Neural cell (in vitro differentiated cells): ENCODE measurements at regions not wholly inside any gene's neighbourhood (a gene's known extent, or its start where the extent isn't known, plus 50 kb on each side); places are given as distances from the start of the nearest gene placed in this dataset.

ENCODE experiments used
- H2AFZ ChIP-seq: fragments of 200-600, 300-800 bp; sonication (generic), shearing (Covaris generic); 2 replicates; pipeline ENCODE4 v1.6.0; 2014; ENCODE audit warnings: low read depth, mild to moderate bottlenecking, antibody characterized with exemption, low read length, moderate library complexity
- H3F3A ChIP-seq: fragments of 200-600 bp; shearing (Covaris generic); 2 replicates; pipeline ENCODE4 v1.6.1; 2016; ENCODE audit warnings: mild to moderate bottlenecking, moderate library complexity, mixed read lengths, antibody characterized with exemption, low read length; ENCODE audit not compliant: insufficient read depth, poor library complexity, severe bottlenecking
- H3K27ac ChIP-seq: fragments of 200-600, 300-800 bp; sonication (generic), shearing (Covaris generic); 2 replicates; pipeline ENCODE4 v1.5.1; 2014; ENCODE audit warnings: mild to moderate bottlenecking, low read length, moderate library complexity
- H3K27me3 ChIP-seq: fragments of 300-800, 200-600 bp; sonication (generic), shearing (Covaris generic); 2 replicates; pipeline ENCODE4 v1.6.0; 2014; ENCODE audit warnings: mild to moderate bottlenecking, low read depth, low read length, moderate library complexity; ENCODE audit not compliant: insufficient read depth
- H3K36me3 ChIP-seq: fragments of 300-800, 200-600 bp; sonication (generic), shearing (Covaris generic); 2 replicates; pipeline ENCODE4 v1.5.1; 2014; ENCODE audit warnings: mild to moderate bottlenecking, antibody characterized with exemption, low read length, moderate library complexity; ENCODE audit not compliant: insufficient read depth
- H3K4me2 ChIP-seq: fragments of 300-800, 200-600 bp; sonication (generic), shearing (Covaris generic); 2 replicates; pipeline ENCODE4 v1.6.0; 2014; ENCODE audit warnings: mild to moderate bottlenecking, low read length
- H3K4me3 ChIP-seq: fragments of 300-800, 200-600 bp; sonication (generic), shearing (Covaris generic); 2 replicates; pipeline ENCODE4 v1.5.1; 2014; ENCODE audit warnings: mild to moderate bottlenecking, low read length, moderate library complexity
- H3K79me2 ChIP-seq: fragments of 200-600 bp; shearing (Covaris generic); replicated peaks from 2 replicates; pipeline ENCODE4 v1.6.0; 2014; ENCODE audit warnings: mild to moderate bottlenecking, low read length, moderate library complexity; ENCODE audit not compliant: insufficient read depth
- H3K9ac ChIP-seq: fragments of 300-800, 200-600 bp; sonication (generic), shearing (Covaris generic); 2 replicates; pipeline ENCODE4 v1.6.1; 2016; ENCODE audit warnings: mild to moderate bottlenecking, low read length, mixed read lengths
- H3K9me2 ChIP-seq: fragments of 200-600 bp; shearing (Covaris generic); 2 replicates; pipeline ENCODE4 v1.6.1; 2016; ENCODE audit warnings: mild to moderate bottlenecking, low read length, mixed read lengths; ENCODE audit not compliant: insufficient read depth
- H3K9me3 ChIP-seq: fragments of 200-600, 300-800 bp; sonication (generic), shearing (Covaris generic); 2 replicates; pipeline ENCODE4 v1.6.1; 2016; ENCODE audit warnings: mild to moderate bottlenecking, mixed run types, low read length, moderate library complexity, mixed read lengths
- H4K20me1 ChIP-seq: fragments of 200-600 bp; shearing (Covaris generic); 2 replicates; pipeline ENCODE4 v1.6.1; 2016; ENCODE audit warnings: mild to moderate bottlenecking, mixed run types; ENCODE audit not compliant: insufficient read depth
- CTCF ChIP-seq: fragments of 450-650 bp; IDR thresholded peaks from 2 replicates; pipeline ENCODE4 v1.5.1; 2014; ENCODE audit warnings: antibody characterized with exemption, mild to moderate bottlenecking, moderate library complexity; ENCODE audit not compliant: poor library complexity, severe bottlenecking
- EP300 ChIP-seq: fragments of 450-650 bp; conservative IDR thresholded peaks from 2 replicates; pipeline ENCODE4 v1.6.1; 2014; ENCODE audit warnings: antibody characterized with exemption, mild to moderate bottlenecking, moderate library complexity; ENCODE audit not compliant: poor library complexity, severe bottlenecking
- EZH2 ChIP-seq: fragments of 200-600, 300-800 bp; shearing (Covaris generic), sonication (generic); IDR thresholded peaks from 2 replicates; pipeline ENCODE4 v1.6.1; 2014; ENCODE audit warnings: antibody characterized with exemption, low read length, borderline replicate concordance, mild to moderate bottlenecking; ENCODE audit not compliant: insufficient read depth, poor library complexity, severe bottlenecking
- MXI1 ChIP-seq: fragments of 450-650 bp; conservative IDR thresholded peaks from 2 replicates; pipeline ENCODE4 v1.6.1; 2014; ENCODE audit warnings: antibody characterized with exemption, mild to moderate bottlenecking; ENCODE audit not compliant: poor library complexity, severe bottlenecking
- POLR2AphosphoS5 ChIP-seq: IDR thresholded peaks from 2 replicates; pipeline ENCODE4 v1.6.1; 2012
- RAD21 ChIP-seq: fragments of 450-650 bp; conservative IDR thresholded peaks from 2 replicates; pipeline ENCODE4 v1.6.1; 2014; ENCODE audit warnings: antibody characterized with exemption, mild to moderate bottlenecking, moderate library complexity
- SMC3 ChIP-seq: fragments of 450-650 bp; conservative IDR thresholded peaks from 2 replicates; pipeline ENCODE4 v1.6.1; 2014; ENCODE audit warnings: antibody characterized with exemption, mild to moderate bottlenecking, moderate library complexity; ENCODE audit not compliant: poor library complexity
- TAF1 ChIP-seq: IDR thresholded peaks from 2 replicates; pipeline ENCODE4 v1.6.1; 2012; ENCODE audit warnings: low read depth
- TF ChIP-seq, protein P1 (sequence below): IDR thresholded peaks from 2 replicates; pipeline ENCODE4 v1.6.1; 2012; ENCODE audit warnings: borderline replicate concordance

- Histone ChIP-seq H3K4me2 (no peak overlapping the region), H3K36me3 (no peaks in the 10 kb centered on the region), H3K27ac (no peak overlapping the region), H3K9me2 (no peaks in the 10 kb centered on the region), H3K79me2 (no peaks in the 10 kb centered on the region), H2AFZ (no peak overlapping the region), H3K27me3 (no peaks in the 10 kb centered on the region), H3K4me3 (no peak overlapping the region), H3K9me3 (no peaks in the 10 kb centered on the region), H4K20me1 (no peaks in the 10 kb centered on the region), H3K9ac (no peak overlapping the region), H3F3A (no peaks in the 10 kb centered on the region)
- TF ChIP-seq MXI1 (no peak), SMC3 (no peak), EZH2 (no peak), TAF1 (no peak), RAD21 (no peak), CTCF (no peak), EP300 (no peak), POLR2AphosphoS5 (no peak)
- TF ChIP-seq, protein P1, sequence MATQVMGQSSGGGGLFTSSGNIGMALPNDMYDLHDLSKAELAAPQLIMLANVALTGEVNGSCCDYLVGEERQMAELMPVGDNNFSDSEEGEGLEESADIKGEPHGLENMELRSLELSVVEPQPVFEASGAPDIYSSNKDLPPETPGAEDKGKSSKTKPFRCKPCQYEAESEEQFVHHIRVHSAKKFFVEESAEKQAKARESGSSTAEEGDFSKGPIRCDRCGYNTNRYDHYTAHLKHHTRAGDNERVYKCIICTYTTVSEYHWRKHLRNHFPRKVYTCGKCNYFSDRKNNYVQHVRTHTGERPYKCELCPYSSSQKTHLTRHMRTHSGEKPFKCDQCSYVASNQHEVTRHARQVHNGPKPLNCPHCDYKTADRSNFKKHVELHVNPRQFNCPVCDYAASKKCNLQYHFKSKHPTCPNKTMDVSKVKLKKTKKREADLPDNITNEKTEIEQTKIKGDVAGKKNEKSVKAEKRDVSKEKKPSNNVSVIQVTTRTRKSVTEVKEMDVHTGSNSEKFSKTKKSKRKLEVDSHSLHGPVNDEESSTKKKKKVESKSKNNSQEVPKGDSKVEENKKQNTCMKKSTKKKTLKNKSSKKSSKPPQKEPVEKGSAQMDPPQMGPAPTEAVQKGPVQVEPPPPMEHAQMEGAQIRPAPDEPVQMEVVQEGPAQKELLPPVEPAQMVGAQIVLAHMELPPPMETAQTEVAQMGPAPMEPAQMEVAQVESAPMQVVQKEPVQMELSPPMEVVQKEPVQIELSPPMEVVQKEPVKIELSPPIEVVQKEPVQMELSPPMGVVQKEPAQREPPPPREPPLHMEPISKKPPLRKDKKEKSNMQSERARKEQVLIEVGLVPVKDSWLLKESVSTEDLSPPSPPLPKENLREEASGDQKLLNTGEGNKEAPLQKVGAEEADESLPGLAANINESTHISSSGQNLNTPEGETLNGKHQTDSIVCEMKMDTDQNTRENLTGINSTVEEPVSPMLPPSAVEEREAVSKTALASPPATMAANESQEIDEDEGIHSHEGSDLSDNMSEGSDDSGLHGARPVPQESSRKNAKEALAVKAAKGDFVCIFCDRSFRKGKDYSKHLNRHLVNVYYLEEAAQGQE: no peak
Measured at GRCh38 chr10:36496758-36497157, 628.6 kb upstream of the ANKRD30A start.

GRCh38 chr10:36494371-36494770 is 631.0 kb upstream of the ANKRD30A start:
- no peak overlapping the region for H3K4me3 ChIP-seq
- H4K20me1 ChIP-seq: no peaks in the 10 kb centered on the region
- no peaks in the 10 kb centered on the region for H3K36me3 ChIP-seq
- H3K9ac ChIP-seq: no peak overlapping the region
- H3K79me2 ChIP-seq: no peaks in the 10 kb centered on the region
- TF ChIP-seq EP300 (no peak), POLR2AphosphoS5 (no peak), CTCF (no peak), TAF1 (no peak)
- no peak overlapping the region for H3K4me2 ChIP-seq
- H3K9me3 ChIP-seq: no peaks in the 10 kb centered on the region
- H3K27ac ChIP-seq: no peak overlapping the region
- no peak overlapping the region for H2AFZ ChIP-seq
- no peaks in the 10 kb centered on the region for H3K27me3 ChIP-seq
- H3K9me2 ChIP-seq: no peaks in the 10 kb centered on the region
- no peaks in the 10 kb centered on the region for H3F3A ChIP-seq
